ENCODE measurements at regions not wholly inside any gene's neighbourhood (a gene's known extent, or its start where the extent isn't known, plus 50 kb on each side); places are given as distances from the start of the nearest gene placed in this dataset.

- TF ChIP-seq, protein P1, sequence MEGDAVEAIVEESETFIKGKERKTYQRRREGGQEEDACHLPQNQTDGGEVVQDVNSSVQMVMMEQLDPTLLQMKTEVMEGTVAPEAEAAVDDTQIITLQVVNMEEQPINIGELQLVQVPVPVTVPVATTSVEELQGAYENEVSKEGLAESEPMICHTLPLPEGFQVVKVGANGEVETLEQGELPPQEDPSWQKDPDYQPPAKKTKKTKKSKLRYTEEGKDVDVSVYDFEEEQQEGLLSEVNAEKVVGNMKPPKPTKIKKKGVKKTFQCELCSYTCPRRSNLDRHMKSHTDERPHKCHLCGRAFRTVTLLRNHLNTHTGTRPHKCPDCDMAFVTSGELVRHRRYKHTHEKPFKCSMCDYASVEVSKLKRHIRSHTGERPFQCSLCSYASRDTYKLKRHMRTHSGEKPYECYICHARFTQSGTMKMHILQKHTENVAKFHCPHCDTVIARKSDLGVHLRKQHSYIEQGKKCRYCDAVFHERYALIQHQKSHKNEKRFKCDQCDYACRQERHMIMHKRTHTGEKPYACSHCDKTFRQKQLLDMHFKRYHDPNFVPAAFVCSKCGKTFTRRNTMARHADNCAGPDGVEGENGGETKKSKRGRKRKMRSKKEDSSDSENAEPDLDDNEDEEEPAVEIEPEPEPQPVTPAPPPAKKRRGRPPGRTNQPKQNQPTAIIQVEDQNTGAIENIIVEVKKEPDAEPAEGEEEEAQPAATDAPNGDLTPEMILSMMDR (IDR thresholded peaks at IDR 0.05; ENCODE audit: low read depth, low read length, poor library complexity, severe bottlenecking), result no peak
- TF ChIP-seq EZH2phosphoT487 (IDR thresholded peaks at IDR 0.05; ENCODE audit: borderline replicate concordance, low read length), result no peak
These were observed 195.0 kb downstream of the PAX1 start for GRCh38 chr20:21900431-21900830.

Data from DOHH2 (cell line).